HEK293T (cell line): ENCODE measurements at regions not wholly inside any gene's neighbourhood (a gene's known extent, or its start where the extent isn't known, plus 50 kb on each side); places are given as distances from the start of the nearest gene placed in this dataset.

Experiments used
- NFRKB ChIP-seq: fragments of 450-650 bp; IDR thresholded peaks from 2 replicates; pipeline ENCODE4 v1.6.1; 2016; ENCODE audit warnings: mild to moderate bottlenecking, moderate library complexity
- PKNOX1 ChIP-seq: fragments of 450-650 bp; IDR thresholded peaks from 2 replicates; pipeline ENCODE4 v1.6.1; 2016
- SUZ12 ChIP-seq: fragments of 450-650 bp; IDR thresholded peaks from 2 replicates; pipeline ENCODE4 v1.6.1; 2016; ENCODE audit warnings: mild to moderate bottlenecking

GRCh38 chr9:102047549-102047948 lies 309.1 kb upstream of the GRIN3A start:
- no peak for TF ChIP-seq SUZ12
- no peak for TF ChIP-seq NFRKB
- no peak for TF ChIP-seq PKNOX1
